Common myeloid progenitor, CD34-positive (primary cell): ENCODE measurements at regions not wholly inside any gene's neighbourhood (a gene's known extent, or its start where the extent isn't known, plus 50 kb on each side); places are given as distances from the start of the nearest gene placed in this dataset.

Source experiments
- CTCF ChIA-PET: fragments of 350-600 bp; sonication (Branson Sonifier 250); formaldehyde crosslinking; loops from one replicate; lab custom pipeline; 2021; ENCODE audit warnings: antibody characterized with exemption; lab: Charles Lee
- POLR2A ChIA-PET: fragments of 350-600 bp; sonication (Branson Sonifier 250); formaldehyde crosslinking; loops from one replicate; lab custom pipeline; 2021; ENCODE audit warnings: antibody characterized with exemption; lab: Charles Lee
- DNase-seq, 3 donors: peaks; one replicate each; pipeline versions ENCODE4 v3.0.0 to v3.0.0-alpha.2; 2013
- H3K27ac ChIP-seq, 2 experiments: 1 replicate in 1 of 2; 2 replicates in 1 of 2; pipeline ENCODE4 v1.7.0; 2013; ENCODE audit warnings: inconsistent platforms in 2 of 2, low read length in 2 of 2, mild to moderate bottlenecking in 2 of 2, low read depth in 1 of 2, moderate library complexity in 1 of 2; ENCODE audit not compliant: severe bottlenecking in 2 of 2, insufficient read depth in 1 of 2, poor library complexity in 1 of 2
- H3K27me3 ChIP-seq, 5 experiments: replicated peaks in 2 of 5; 1 replicate in 3 of 5; 2 replicates in 2 of 5; pipeline versions ENCODE4 v1.6.1 to v1.7.0; 2013; ENCODE audit warnings: low read length in 4 of 5, mild to moderate bottlenecking in 2 of 5, moderate library complexity in 2 of 5, inconsistent platforms in 1 of 5; ENCODE audit not compliant: insufficient read depth in 5 of 5, control insufficient read depth in 4 of 5
- H3K36me3 ChIP-seq, 4 experiments: 1 replicate in 2 of 4; 2 replicates in 2 of 4; pipeline versions ENCODE4 v1.6.1 to v1.7.0; 2013; ENCODE audit warnings: low read length in 3 of 4, control low read depth in 1 of 4, mild to moderate bottlenecking in 1 of 4; ENCODE audit not compliant: control insufficient read depth in 4 of 4, insufficient read depth in 4 of 4
- H3K4me1 ChIP-seq, 4 experiments: 1 replicate in 3 of 4; 2 replicates in 1 of 4; pipeline versions ENCODE4 v1.6.1 to v1.7.1; 2013; ENCODE audit warnings: low read length in 3 of 4, mild to moderate bottlenecking in 3 of 4, control low read depth in 1 of 4, inconsistent platforms in 1 of 4, moderate library complexity in 1 of 4; ENCODE audit not compliant: control insufficient read depth in 4 of 4, insufficient read depth in 4 of 4; ENCODE audit errors: control extremely low read depth in 1 of 4
- H3K4me3 ChIP-seq, 7 experiments: 1 replicate in 4 of 7; 2 replicates in 3 of 7; pipeline versions ENCODE4 v1.5.1 to v1.7.0; 2013; ENCODE audit warnings: mild to moderate bottlenecking in 7 of 7, low read length in 6 of 7, moderate library complexity in 6 of 7, inconsistent platforms in 2 of 7, low read depth in 2 of 7, control low read depth in 1 of 7; ENCODE audit not compliant: insufficient read depth in 4 of 7, control insufficient read depth in 1 of 7; ENCODE audit errors: extremely low read depth in 1 of 7
- H3K9me3 ChIP-seq, 5 experiments: 1 replicate in 4 of 5; 2 replicates in 1 of 5; pipeline versions ENCODE4 v1.6.1 to v1.7.1; 2013; ENCODE audit warnings: low read length in 4 of 5, mild to moderate bottlenecking in 2 of 5, inconsistent platforms in 1 of 5, low read depth in 1 of 5, moderate library complexity in 1 of 5; ENCODE audit not compliant: control insufficient read depth in 4 of 5, insufficient read depth in 2 of 5; ENCODE audit errors: control extremely low read depth in 1 of 5
- WGBS: methylation state at CpG from one replicate; pipeline ENCODE4 v1.1.5; 2013; ENCODE audit not compliant: insufficient coverage; 5-methylcytosine and 5-hydroxymethylcytosine counted together

DNA sequence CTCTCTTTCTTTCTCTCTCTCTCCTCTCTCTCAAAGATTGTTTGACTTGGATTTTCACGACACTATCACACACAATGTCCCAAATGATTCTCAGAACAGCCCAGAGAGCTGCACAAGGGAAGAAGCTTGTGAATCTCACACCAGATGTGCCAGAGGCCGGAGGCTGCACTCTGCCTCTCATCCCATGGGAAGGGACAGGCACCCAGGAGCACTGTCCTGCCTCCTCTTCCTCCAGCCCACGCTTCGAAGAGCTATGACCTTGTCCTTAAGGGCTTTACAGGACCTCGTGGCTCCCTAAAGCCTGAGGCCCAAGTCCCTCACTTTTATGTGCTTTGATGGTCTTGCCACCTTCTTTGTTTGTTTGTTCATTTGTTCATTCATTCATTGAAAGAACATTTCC, 267.6 kb downstream of the FAM43A start:
- Histone ChIP-seq H3K4me3 (peak overlapping the region in 1 of 7 experiments; percentile 10), H3K9me3 (no peaks in the 10 kb centered on the region), H3K27me3 (no peaks in the 10 kb centered on the region), H3K4me1 (peaks cover 0 to 22% (median 21%) of the 10 kb centered on the region in 4 experiments), H3K36me3 (no peaks in the 10 kb centered on the region), H3K27ac (no peak overlapping the region)
- WGBS: 76% methylated on average over 4 of the region's 5 CpGs
- no peak for DNase-seq
- POLR2A ChIA-PET: interaction anchor here (1.9 to 2.1 kb wide), 2 partner anchors 266 to 270 kb away, joined by 6 to 14 read pairs; no protein-coding TSS in a partner anchor
- CTCF ChIA-PET: interaction anchor here (0.8 to 5.6 kb wide), 14 partner anchors 10 to 287 kb away, joined by 3 to 54 read pairs (median 4); partner anchors contain the start of genes FAM43A and LSG1

DNA sequence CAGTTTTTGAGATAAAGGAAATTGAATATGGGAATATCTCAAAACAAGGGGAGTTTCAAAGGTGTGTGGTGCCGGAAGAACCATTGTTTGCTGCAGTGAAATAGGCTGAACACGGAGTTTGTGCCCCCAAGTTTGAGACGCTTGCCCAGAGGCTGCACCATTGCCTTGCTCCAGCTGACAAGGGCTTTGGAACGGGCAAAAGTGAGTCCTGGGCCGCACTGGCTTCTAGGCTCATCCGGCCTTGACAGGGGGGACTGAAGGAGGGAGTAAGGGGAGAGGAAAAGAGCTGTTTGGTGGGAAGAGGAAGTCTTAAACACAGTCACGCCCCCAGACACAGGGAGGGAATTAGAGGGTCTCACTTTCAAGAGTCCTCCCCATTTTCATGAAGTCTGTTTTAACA, 269.9 kb downstream of the FAM43A start:
- peaks cover 0 to 22% (median 21%) of the 10 kb centered on the region in 4 experiments for H3K4me1 ChIP-seq
- 86% methylated on average over 5 of the region's 7 CpGs for WGBS
- H3K27me3 ChIP-seq: no peaks in the 10 kb centered on the region
- no peak for DNase-seq
- H3K36me3 ChIP-seq: no peaks in the 10 kb centered on the region
- ChIA-PET CTCF (interaction anchor here (1.1 to 5.6 kb wide), 5 partner anchors 108 to 284 kb away, joined by 3 to 54 read pairs (median 3); partner anchors contain the start of gene LSG1), POLR2A (interaction anchor here (0.6 kb wide), 1 partner anchor 19 kb away, joined by 3 read pairs; no protein-coding TSS in a partner anchor)
- no peak overlapping the region for H3K4me3 ChIP-seq
- no peak overlapping the region for H3K27ac ChIP-seq
- H3K9me3 ChIP-seq: no peaks in the 10 kb centered on the region

DNA sequence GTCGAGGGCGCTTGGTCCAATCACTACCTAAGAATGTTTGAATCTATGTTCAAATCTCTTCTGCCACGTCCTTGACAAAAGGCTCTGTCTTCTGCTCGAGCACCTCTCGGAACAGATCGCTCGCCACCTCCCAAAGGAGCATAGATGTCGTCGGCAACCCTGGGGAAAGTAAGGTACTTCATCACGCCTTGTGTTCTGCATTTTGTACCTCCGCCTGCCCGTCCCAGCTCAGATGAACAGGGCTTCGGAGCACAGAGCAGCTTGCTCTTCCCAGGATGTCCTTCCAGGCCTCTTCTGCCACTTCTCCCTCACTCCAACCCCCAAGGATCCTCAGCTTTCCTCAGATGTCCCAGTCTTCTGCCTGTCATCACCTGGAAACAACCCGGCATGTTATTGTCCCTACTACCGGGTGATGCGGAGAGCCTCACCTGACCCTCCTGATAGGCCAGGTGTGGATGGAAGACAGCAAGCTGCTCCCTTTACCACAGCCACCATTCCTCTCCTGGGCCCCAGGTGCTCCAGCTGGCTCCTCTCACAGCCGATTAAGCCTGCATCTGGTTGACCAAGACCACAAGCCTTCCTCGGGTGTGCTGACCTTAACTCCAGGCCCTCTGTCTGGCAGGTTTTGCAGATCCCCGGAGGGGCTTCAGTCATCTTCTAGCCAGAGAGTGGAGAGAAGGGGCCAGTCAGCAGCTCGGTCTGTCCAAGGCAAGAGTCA, 270.5 kb downstream of the FAM43A start:
- no peaks in the 10 kb centered on the region for H3K27me3 ChIP-seq
- no peaks in the 10 kb centered on the region for H3K36me3 ChIP-seq
- 90% methylated on average over 19 of the region's 20 CpGs for WGBS
- H3K4me3 ChIP-seq: no peak overlapping the region
- CTCF ChIA-PET: interaction anchor here (1.1 to 5.6 kb wide), 5 partner anchors 107 to 284 kb away, joined by 3 to 54 read pairs (median 3); partner anchors contain the start of gene LSG1
- DNase-seq: no peak
- H3K4me1 ChIP-seq: peaks cover 0 to 22% (median 21%) of the 10 kb centered on the region in 4 experiments
- H3K9me3 ChIP-seq: no peaks in the 10 kb centered on the region
- H3K27ac ChIP-seq: no peak overlapping the region
- POLR2A ChIA-PET: no interaction called here

GRCh38 chr3:194956697-194957396, 271.2 kb downstream of the FAM43A start:
- H3K36me3 ChIP-seq: no peaks in the 10 kb centered on the region
- H3K4me3 ChIP-seq: no peak overlapping the region
- no peaks in the 10 kb centered on the region for H3K27me3 ChIP-seq
- peaks cover 0 to 22% (median 21%) of the 10 kb centered on the region in 4 experiments for H3K4me1 ChIP-seq
- WGBS: 97% methylated on average over 13 of the region's 17 CpGs
- POLR2A ChIA-PET: interaction anchor here (0.6 kb wide), 1 partner anchor 251 kb away, joined by 3 read pairs; no protein-coding TSS in a partner anchor
- H3K27ac ChIP-seq: no peak overlapping the region
- H3K9me3 ChIP-seq: no peaks in the 10 kb centered on the region
- DNase-seq: no peak
- CTCF ChIA-PET: interaction anchor here (1.0 to 5.6 kb wide), 7 partner anchors 47 to 285 kb away, joined by 3 to 54 read pairs (median 3); partner anchors contain the start of gene LSG1

DNA sequence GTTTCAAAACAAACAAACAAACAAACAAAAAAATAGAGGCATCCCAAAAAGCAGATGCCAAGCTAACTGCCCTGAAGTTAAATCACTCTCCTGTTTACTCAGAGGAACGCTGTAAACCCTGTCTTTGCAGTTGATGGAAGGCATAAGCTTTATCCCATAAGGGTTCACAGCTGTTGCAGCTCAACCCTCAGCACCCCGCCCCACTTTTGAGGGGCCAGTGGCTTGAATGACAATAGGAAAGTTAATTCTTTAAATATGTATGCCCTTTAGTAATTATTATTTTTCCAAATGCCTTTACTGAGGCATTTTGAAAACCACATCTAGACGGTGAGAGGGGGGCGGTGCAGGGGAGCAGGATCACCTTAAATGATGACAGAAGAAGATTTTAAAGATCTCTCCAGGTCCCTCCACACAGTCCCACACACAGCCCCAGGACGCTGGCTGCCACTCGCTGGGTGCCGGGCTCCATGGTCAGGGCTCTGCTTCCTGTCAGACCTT, 272.1 kb downstream of the FAM43A start:
- Histone ChIP-seq H3K27ac (no peak overlapping the region), H3K4me3 (no peak overlapping the region), H3K36me3 (no peaks in the 10 kb centered on the region), H3K9me3 (no peaks in the 10 kb centered on the region), H3K4me1 (peaks cover 0 to 13% (median 13%) of the 10 kb centered on the region in 4 experiments), H3K27me3 (no peaks in the 10 kb centered on the region)
- DNase-seq: no peak
- POLR2A ChIA-PET: interaction anchor here (0.6 kb wide), 1 partner anchor 252 kb away, joined by 3 read pairs; no protein-coding TSS in a partner anchor
- CTCF ChIA-PET: interaction anchor here (1.0 to 5.6 kb wide), 5 partner anchors 10 to 275 kb away, joined by 3 to 54 read pairs (median 3); no protein-coding TSS in a partner anchor
- WGBS: 89% methylated on average over 6 of the region's 7 CpGs

DNA sequence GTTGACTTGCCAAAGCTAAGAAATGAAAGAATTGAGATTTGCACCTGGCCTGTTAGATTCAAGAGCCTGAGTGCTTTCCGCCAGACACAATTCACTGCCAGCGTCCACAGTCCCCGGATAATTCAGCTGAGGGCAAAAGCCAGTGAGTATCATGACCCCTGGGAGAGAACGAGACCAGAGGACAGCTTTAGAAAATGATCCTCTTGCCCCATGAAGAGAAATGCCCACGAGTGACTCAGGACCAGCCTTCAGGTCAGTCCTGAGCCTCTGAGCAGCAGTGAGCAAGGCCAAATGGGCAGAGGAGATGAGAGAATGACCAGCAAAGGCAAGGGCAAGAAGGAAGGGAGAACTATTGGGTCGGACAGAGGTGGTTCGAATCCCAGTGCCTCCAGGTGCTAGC, 273.5 kb downstream of the FAM43A start:
- no peak for DNase-seq
- CTCF ChIA-PET: no interaction called here
- no peak overlapping the region for H3K4me3 ChIP-seq
- H3K9me3 ChIP-seq: no peaks in the 10 kb centered on the region
- H3K27ac ChIP-seq: no peak overlapping the region
- H3K27me3 ChIP-seq: no peaks in the 10 kb centered on the region
- 95% methylated on average over 7 of the region's 7 CpGs for WGBS
- no peaks in the 10 kb centered on the region for H3K36me3 ChIP-seq
- H3K4me1 ChIP-seq: no peaks in the 10 kb centered on the region
- POLR2A ChIA-PET: no interaction called here
